ENCODE measurements at regions not wholly inside any gene's neighbourhood (a gene's known extent, or its start where the extent isn't known, plus 50 kb on each side); places are given as distances from the start of the nearest gene placed in this dataset.

DNA sequence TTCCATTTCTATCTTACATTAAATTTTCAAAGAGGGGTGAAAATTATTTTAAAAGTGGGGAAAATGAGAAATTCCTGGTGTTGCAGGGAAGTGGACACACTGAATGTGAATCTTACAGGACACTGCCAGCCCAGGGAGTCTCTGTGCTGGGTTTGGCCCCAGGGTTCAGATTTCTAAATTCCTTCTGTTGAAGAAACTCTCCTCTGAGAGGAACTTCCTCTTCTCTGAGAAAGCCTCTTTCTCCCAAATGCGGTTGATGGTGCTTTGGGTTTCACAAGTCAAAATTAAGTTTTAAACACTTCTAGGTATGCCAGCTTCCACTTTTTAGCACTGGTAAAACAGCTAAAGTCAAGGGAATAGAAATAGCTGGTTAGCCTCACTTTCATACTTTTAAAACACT lies 317.9 kb upstream of the ITGA1 start:
- no peaks in the 10 kb centered on the region for H3K9me3 ChIP-seq (ENCODE audit: control insufficient read depth, low read length)
- H3K4me3 ChIP-seq (ENCODE audit: low read depth, low read length): no peak overlapping the region
- no peaks in the 10 kb centered on the region for H3K4me1 ChIP-seq
- H3K4me2 ChIP-seq (ENCODE audit: low read length): no peak overlapping the region
- no peak overlapping the region for H2AFZ ChIP-seq
- H3K36me3 ChIP-seq (ENCODE audit: control insufficient read depth, insufficient read depth, low read length): no peaks in the 10 kb centered on the region
- TF ChIP-seq, protein P1, sequence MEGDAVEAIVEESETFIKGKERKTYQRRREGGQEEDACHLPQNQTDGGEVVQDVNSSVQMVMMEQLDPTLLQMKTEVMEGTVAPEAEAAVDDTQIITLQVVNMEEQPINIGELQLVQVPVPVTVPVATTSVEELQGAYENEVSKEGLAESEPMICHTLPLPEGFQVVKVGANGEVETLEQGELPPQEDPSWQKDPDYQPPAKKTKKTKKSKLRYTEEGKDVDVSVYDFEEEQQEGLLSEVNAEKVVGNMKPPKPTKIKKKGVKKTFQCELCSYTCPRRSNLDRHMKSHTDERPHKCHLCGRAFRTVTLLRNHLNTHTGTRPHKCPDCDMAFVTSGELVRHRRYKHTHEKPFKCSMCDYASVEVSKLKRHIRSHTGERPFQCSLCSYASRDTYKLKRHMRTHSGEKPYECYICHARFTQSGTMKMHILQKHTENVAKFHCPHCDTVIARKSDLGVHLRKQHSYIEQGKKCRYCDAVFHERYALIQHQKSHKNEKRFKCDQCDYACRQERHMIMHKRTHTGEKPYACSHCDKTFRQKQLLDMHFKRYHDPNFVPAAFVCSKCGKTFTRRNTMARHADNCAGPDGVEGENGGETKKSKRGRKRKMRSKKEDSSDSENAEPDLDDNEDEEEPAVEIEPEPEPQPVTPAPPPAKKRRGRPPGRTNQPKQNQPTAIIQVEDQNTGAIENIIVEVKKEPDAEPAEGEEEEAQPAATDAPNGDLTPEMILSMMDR (IDR thresholded peaks at IDR 0.05): no peak
- no peak overlapping the region for H3K27ac ChIP-seq
- H3K9ac ChIP-seq: no peak overlapping the region
- H3K79me2 ChIP-seq: no peaks in the 10 kb centered on the region
- no peaks in the 10 kb centered on the region for H3K27me3 ChIP-seq (ENCODE audit: control insufficient read depth, insufficient read depth, low read length)

DNA sequence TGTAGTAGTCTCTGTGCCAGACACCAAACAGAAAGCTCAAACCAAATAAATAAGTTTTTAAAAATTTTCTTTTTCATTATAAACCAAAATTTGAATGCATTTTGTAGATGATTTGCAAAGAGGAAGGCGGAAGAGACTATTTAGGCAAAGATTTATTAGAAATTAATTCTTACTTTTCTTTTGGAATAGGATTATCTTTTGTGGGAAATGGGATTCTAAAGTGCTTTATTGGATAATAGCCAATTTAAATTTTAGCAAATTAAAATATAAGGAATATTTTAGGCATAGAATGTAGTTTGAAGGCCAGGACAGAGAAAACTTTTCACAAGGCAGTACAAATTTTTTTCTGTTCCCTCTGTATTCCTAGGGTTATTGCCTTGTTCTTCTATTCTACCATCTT lies 311.4 kb upstream of the ITGA1 start:
- no peaks in the 10 kb centered on the region for H3K79me2 ChIP-seq
- H3K4me3 ChIP-seq (ENCODE audit: low read depth, low read length): no peak overlapping the region
- no peak overlapping the region for H2AFZ ChIP-seq
- H3K9me3 ChIP-seq (ENCODE audit: control insufficient read depth, low read length): no peaks in the 10 kb centered on the region
- H3K27ac ChIP-seq: no peak overlapping the region
- H3K4me2 ChIP-seq (ENCODE audit: low read length): no peak overlapping the region
- TF ChIP-seq, protein P1 (IDR thresholded peaks at IDR 0.05): no peak
- no peaks in the 10 kb centered on the region for H3K36me3 ChIP-seq (ENCODE audit: control insufficient read depth, insufficient read depth, low read length)
- H3K9ac ChIP-seq: no peak overlapping the region
- no peaks in the 10 kb centered on the region for H3K4me1 ChIP-seq
- H3K27me3 ChIP-seq (ENCODE audit: control insufficient read depth, insufficient read depth, low read length): no peaks in the 10 kb centered on the region

DNA sequence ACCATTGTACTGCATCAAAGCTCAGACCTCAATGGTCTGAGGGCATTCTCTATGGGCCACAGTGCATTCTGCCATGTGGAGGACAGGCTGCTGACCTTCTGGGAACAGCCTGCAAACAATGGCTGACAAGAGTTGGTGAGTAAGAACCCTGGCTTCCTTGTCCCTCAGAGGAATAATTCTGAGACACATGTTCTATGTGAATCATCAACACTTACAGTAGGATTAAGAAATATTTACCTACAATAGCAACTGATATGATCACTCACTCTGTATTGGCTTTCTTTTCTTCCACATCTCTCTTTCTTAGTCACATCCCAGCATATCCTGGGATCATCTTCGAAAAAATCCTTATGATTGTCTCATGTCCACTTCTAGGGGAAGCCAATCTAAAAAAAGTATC lies 306.5 kb upstream of the ITGA1 start:
- no peaks in the 10 kb centered on the region for H3K27me3 ChIP-seq (ENCODE audit: control insufficient read depth, insufficient read depth, low read length)
- TF ChIP-seq, protein P1 (IDR thresholded peaks at IDR 0.05): no peak
- no peak overlapping the region for H3K4me3 ChIP-seq (ENCODE audit: low read depth, low read length)
- no peak overlapping the region for H3K9ac ChIP-seq
- no peaks in the 10 kb centered on the region for H3K4me1 ChIP-seq
- H3K36me3 ChIP-seq (ENCODE audit: control insufficient read depth, insufficient read depth, low read length): no peaks in the 10 kb centered on the region
- H3K4me2 ChIP-seq (ENCODE audit: low read length): no peak overlapping the region
- H3K27ac ChIP-seq: no peak overlapping the region
- H3K79me2 ChIP-seq: no peaks in the 10 kb centered on the region
- no peaks in the 10 kb centered on the region for H3K9me3 ChIP-seq (ENCODE audit: control insufficient read depth, low read length)
- H2AFZ ChIP-seq: no peak overlapping the region

DNA sequence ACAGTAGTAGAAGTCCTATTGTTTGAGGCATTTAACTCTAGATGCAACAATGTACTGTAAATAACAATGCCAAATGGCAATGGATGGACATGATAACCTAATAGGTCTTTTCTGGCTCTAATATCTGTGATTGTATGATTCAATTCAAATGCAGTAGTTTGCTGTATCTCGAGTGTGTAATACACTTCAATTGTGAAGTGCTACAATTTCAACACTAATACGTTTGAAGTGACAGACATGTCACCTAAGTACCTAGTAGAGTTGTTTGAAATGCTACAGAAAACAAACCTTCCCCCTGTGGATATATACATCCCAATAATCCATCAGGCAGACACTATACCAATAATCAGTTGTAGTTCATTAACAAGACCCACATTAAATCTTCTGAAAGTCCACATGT lies 305.9 kb upstream of the ITGA1 start:
- H3K79me2 ChIP-seq: no peaks in the 10 kb centered on the region
- no peak overlapping the region for H3K27ac ChIP-seq
- H3K27me3 ChIP-seq (ENCODE audit: control insufficient read depth, insufficient read depth, low read length): no peaks in the 10 kb centered on the region
- no peaks in the 10 kb centered on the region for H3K9me3 ChIP-seq (ENCODE audit: control insufficient read depth, low read length)
- H3K4me2 ChIP-seq (ENCODE audit: low read length): no peak overlapping the region
- no peak overlapping the region for H3K9ac ChIP-seq
- no peaks in the 10 kb centered on the region for H3K4me1 ChIP-seq
- H3K4me3 ChIP-seq (ENCODE audit: low read depth, low read length): no peak overlapping the region
- H2AFZ ChIP-seq: no peak overlapping the region
- TF ChIP-seq, protein P1 (IDR thresholded peaks at IDR 0.05): no peak
- no peaks in the 10 kb centered on the region for H3K36me3 ChIP-seq (ENCODE audit: control insufficient read depth, insufficient read depth, low read length)

DNA sequence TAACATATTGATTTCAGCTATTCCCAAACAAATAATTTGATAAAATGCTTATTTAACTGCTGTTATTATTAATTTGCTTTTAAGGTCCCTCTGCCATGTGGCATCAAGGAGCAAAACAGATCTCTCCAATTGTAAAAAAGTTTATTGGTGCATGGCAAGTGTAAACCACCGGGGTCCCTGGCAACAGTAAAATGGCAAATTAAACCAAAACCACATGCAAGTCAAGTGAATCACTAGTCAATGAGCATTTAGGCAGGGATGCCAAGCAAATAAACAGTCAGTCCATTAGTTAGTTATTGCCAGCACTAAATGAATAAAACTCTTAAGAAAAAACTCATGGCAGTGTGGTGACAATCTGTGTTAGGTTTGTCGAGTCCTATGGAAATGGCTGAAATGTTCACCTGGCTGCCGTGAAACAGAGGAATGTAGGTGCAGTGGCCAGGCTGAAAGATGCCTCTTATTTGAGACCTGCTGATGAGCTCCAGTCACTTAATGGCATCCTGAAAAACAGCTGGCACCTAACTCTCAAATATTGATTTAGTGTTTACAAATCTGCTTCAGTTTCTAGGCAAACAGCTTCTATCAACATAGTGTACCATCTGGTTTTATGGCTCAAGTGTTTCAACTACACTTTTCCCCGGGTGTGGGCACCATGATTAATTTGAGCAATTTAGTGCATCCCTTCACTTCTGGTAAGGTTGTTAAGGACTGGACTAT lies 296.5 kb upstream of the ITGA1 start:
- no peak overlapping the region for H3K4me3 ChIP-seq (ENCODE audit: low read depth, low read length)
- H3K79me2 ChIP-seq: no peaks in the 10 kb centered on the region
- TF ChIP-seq, protein P1 (IDR thresholded peaks at IDR 0.05): no peak
- no peaks in the 10 kb centered on the region for H3K27me3 ChIP-seq (ENCODE audit: control insufficient read depth, insufficient read depth, low read length)
- H2AFZ ChIP-seq: no peak overlapping the region
- H3K36me3 ChIP-seq (ENCODE audit: control insufficient read depth, insufficient read depth, low read length): no peaks in the 10 kb centered on the region
- H3K4me2 ChIP-seq (ENCODE audit: low read length): no peak overlapping the region
- H3K27ac ChIP-seq: no peak overlapping the region
- no peaks in the 10 kb centered on the region for H3K9me3 ChIP-seq (ENCODE audit: control insufficient read depth, low read length)
- no peak overlapping the region for H3K9ac ChIP-seq
- no peaks in the 10 kb centered on the region for H3K4me1 ChIP-seq
